NCI-H748 (cell line): ENCODE measurements at regions not wholly inside any gene's neighbourhood (a gene's known extent, or its start where the extent isn't known, plus 50 kb on each side); places are given as distances from the start of the nearest gene placed in this dataset.

Experiments
- DNase-seq: peaks from one replicate; lab custom pipeline; 2025; ENCODE audit not compliant: unreplicated experiment; lab: John Stamatoyannopoulos, UW

GRCh38 chr7:155360495-155361345, 63.0 kb downstream of the INSIG1 start:
- DNase-seq = no peak

- no peak for DNase-seq
These were observed 63.6 kb downstream of the INSIG1 start for GRCh38 chr7:155361346-155361680.

DNA sequence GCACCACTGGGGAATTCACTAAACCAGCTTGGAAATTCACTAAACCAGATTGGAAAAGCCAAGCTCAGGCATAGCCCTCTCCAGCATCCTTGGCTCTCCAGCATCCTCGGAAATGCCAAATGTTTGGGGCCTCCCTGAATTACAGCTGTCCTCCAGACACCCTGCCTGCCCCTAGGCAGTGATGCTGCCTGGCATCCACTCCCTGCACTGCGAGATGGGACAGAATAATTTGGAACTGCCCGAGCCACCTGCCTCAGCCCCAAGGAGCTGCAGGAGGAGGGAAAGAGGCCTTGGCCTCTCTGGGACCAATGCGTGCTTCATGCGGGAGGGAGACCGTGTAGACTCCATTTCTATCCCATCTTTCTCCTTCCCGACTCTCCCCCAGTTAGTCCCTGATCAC, 64.3 kb downstream of the INSIG1 start:
- DNase-seq = no peak

DNA sequence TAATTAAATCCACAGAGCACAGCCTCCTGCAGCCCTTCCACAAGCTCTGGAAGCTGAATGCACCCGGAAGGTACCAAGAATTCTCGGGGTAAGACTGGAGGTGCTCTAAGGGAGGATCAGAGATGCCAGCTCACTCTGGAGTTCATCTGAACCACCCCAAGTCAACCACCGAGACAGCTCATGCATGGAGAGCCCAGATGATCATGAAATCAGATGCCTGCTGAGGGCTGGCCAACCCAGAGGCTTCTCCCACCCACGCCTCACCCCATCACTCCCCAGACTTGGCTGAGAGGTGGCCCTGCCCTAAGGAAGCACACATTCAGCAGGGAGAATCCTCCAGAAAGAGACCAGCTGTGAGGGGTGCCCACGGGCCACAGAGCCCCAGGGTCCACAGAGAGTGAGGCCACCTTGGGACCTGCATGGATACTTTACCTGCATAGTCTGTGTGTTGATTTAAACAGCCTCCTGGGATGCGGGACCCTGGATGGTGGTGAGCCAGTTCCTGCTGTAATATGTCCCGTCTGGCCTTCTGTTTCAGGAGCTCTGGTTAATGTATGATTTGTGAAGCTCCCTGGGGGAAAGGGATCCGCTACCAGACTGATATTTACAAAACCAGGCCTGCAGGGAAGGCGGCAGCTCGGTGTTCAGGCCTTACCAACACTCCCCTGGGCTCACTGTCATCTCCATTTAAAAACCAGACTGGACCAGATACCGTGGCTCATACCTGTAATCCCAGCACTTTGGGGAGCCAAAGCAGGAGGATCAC, 64.9 kb downstream of the INSIG1 start:
- no peak for DNase-seq

DNA sequence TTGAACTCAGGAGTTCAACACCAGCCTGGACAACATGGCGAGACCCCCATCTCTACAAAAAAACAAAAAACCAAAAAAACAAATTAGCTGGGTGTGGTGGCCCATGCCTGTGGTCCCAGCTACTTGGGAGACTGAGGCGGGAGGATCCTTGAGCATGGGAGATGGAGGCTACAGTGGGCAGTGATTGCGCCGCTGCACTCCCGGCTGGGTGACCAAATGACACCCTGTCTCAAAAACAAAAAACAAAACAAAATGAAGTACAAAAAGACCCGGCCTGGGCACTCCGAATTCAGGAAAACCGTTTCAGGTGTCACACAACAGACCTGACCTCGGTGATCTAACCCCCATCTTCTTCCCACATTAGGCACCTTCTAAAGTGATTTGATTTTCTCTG, 65.5 kb downstream of the INSIG1 start:
- no peak for DNase-seq

DNA sequence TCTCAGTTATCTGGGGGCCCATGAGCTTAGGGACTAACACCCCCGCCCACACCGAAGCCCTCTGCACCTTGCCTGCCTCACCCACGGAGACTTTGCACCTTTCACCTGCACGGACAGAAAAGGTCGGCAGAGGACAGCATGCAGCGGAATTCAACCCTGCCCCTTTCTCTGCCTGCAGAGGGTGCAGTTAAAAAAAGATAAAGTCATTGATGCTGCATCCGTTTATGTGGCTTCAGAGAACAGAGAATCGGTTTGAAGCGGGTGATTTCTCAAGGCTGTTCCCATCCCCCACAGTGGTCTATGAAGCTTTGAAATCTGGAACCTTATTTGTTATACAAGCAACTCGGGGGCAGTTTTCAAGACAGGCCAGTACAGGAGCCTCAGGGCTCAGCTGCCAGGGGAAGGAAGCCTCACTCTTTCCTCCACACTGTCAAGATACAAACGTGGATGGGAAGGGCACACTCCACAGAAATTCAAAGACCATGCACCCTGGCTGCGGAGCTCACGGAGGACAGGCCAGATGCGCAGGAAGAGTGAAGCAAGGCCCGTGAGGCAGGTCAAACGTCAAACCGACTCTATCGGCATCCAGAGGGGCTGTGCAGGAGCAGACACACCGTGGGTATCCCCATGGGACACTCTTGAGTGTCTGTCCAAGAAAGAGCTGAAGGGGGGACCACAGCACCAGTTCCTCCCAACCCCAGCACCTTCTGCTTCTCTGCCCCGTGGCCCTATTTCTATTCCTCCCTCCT, 66.3 kb downstream of the INSIG1 start:
- DNase-seq = no peak

GRCh38 chr7:155365146-155365874, 67.6 kb downstream of the INSIG1 start:
- DNase-seq = no peak

DNA sequence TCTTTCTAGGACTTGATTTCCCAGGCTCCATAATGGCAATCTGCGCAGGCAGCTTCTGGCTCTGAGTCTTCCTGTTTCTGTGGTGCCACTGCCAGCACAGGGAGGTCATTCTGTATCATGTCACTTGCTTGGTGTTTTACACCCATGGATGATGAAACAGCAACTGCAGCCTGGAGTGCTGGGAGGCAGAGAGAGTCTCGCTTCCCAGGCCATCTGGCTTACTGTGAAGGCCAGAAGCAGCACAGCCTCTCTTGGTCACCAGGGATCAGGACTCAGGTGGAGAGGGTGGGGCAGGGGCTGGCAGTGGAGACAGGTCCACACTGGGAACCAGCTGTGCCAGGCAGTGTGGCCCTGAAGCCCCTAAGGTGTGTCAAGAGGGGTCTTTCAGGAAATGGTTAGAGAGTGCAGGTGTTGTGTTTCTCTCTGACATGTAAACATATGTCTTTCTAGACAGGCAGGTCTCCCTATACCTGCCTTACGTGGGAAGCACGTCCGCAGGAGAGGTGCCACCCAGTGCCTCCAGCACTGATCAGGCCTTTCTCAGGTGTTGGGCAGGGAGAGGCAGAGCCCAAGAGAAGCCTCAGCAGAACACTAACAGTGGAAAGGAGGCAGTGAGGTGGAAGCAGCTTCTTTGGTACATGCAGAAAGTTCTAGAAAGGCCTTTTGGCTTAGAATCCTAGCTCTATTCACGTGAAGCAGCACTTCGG, 71.4 kb downstream of the INSIG1 start:
- DNase-seq = no peak

DNA sequence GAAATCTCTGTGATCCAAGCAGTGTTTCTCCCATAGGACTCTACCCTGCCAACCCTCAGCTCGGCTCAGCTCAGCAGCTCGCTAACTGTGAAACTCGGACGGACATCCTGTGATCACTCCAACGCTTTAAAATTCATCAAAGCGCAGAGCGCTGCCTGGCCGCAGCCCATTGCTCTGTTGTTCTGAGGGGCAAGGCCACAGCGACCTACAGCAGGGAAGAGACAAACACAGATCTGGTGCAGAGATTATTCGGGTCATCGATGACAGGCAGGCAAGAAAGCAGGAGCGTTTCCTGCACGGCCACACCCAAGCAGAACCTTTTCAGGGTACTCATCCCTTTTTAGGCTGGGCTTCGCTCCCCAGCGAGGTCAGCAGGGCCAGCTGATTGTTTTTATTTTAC, 72.1 kb downstream of the INSIG1 start:
- DNase-seq = no peak

DNA sequence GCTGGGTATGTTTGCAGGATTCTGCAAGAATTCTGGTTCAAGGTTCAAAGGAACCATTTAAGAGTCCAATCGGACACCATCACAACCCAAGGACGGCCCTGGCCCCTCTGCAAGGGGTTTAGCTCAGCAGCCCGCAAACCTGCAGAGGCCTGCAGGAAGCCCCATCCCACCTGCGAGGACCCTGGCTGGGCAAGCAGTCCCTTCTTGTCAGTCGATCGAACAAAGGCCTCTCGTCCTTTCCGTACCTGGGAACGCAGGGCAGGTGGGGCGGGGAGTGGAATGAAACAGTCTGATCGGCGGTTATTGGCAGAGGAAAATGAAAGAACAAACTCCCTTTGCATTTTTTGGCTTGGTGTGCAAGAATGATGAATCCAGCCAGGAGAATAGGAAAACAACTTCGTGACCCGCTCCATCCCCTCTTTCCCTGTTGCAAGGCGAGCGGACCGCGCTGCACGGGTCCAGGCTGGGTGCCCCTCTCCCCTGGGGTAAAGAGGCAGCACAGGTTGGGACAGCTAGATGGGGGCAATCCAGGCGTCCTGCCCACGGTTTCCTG, 73.7 kb downstream of the INSIG1 start:
- no peak for DNase-seq

DNA sequence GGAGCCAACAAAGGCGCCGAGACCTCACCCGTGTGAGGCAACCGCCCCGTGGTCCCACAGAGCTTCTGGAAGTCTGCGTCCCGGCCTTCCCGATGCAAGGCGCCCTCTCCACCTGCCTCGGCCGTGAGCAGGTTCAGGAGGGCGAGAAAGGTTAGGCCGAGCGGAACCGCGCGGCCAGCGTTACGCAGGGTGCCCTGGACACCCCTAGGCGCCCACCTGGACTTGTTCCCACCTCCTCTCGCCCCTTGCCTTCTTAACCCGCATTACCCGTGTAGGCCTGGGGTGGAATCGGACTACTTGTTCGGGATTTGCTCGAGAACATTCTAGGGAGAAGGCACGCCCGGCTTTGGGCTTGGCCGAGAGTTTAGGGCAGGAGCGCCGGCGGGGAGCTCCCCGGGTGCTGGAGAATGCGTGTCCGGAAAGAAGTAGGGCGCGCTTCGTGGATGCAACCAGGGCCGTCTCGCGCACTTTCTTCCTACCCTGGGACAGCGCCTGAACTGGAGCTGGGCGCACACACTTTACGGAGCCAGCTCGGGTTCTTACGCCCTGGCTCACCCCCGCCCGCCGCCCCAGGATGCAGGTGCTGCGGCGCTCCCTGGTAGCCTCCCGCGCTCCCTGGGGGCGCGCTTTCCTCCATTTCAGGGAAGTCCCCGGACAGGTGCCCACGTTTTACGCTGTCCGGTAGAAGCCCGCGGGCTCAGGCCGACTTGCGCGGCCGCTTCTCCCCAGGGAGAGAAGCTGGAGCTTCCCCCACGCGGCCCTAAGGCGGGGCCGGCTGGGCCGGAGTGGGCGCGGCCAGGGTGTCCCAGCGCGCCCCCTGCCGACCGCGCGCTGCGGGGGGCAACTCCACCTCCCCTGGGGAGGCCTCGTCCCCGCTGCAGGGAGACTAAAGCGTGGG, 74.5 kb downstream of the INSIG1 start:
- DNase-seq = peak; percentile 21

- DNase-seq = no peak
These were observed 75.2 kb downstream of the INSIG1 start for GRCh38 chr7:155372782-155373358.

- peak; percentile 45 for DNase-seq
These were observed 75.9 kb downstream of the INSIG1 start for GRCh38 chr7:155373359-155374273.

DNA sequence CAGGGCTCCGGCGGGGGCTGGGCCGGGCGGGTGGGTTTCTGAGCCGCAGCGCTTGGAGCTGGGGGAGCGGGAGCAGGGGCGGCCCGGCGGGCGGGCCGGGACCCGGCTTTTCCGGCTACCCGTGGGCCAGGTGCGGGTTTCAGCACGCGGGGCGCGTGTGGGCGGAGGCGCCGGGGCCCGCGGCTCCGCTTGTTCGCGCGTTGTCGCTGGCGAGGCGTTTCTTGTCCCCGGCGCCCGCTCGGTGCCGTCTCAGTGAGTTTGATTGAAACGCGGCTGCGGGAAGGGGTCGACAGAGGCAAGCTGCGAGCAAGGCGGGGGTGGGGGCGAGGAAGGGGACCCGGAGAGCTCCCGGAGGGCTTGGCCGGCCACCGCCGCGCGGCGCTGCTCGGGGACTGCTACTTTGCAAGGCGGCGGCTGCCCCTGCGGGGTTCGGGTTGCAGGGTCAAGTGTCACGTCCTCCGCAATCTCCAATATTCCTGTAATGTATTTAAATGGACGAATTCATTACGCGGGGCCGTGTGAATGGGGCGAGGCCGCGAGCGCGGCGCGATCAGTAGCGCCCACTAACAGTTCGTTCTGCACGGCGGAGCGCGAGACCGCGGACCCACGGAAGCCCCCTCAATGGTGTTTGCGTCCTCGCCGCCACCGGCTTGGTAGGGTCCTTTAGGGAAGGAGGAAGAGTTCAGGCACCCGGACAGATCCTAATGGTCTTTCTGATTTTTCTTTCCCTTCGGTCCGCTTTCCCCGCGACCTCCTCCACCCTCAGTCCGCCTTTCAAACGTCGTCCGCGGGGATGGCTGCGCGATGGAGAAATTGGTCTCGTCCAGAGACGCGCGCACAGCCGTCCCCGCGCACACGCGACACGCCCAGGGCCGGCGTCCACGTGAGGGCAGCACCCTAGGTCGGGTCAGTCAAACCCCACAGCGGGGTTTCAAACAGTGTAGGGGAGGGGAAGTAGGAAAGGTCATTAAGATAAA, 76.9 kb downstream of the INSIG1 start:
- peak; percentile 25 for DNase-seq

DNA sequence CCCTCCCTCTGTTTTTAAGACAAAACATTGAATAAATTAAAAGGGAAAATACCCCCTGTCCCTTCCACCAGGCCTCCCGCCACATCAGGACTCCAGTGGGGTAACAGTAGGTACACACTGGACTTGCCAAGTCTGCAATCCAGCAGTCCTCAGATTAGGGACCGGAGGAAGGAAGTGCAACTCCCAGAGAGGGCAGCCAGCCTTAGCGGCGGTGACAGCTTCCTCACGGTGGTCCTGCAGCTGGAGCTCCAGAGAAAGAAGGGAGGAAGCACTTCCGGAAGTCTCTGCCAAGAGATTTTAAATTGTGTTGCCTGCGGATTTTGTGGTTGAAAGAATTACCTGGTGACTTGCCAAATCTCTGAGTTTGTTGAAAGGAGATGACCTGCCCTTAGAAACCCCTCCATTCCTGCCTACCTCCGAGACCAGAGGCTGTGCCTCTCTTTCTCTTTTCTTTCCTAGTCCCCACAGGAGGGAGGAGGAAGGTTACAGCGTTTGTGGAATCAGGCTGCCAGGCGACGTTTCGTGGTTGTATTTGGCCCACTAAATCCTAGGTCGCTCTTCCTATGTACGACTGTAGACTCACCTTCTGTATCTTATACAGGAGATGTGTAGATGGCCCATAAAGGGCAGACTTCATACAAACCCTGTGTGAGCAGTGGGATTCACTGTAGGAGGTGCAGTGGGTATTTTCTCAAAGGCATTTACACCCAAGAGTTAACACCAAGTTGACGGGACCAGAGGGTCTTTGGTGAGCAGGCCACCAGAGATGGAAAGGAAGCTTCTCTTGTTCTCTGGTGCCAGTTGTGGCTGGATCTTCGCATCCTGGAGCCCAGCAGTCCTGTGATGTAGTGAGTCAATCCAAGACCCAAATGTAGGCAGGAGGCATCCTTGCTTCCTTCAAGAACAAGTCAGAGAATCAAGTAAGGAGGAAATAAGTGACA, 77.9 kb downstream of the INSIG1 start:
- peak; percentile 22 for DNase-seq
